ENCODE measurements at regions not wholly inside any gene's neighbourhood (a gene's known extent, or its start where the extent isn't known, plus 50 kb on each side); places are given as distances from the start of the nearest gene placed in this dataset.
"Not testable (repeated sequence)": the region's sequence is repeated elsewhere in the genome, so short reads cannot be mapped to it uniquely, and the experiment has no call there.

DNA sequence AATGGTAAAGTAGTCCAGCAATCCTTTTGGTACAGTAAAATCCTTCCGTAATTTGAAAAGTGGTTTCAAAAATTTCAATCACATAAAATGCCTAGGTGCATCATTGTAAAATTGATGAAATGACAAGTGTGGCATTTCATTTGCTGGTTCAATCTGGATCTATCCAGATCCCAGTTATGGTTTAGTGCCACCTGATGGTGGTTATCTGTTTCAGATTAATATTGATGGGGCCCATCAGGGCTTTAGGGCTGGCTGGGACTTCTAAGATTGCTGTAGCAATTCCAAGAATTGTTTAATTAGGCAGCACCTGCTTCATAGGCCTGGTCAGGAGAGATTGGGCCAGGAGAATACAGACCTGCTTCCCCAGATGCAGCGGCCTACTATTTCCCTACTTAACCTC, 55.5 kb upstream of the PIK3C3 start:
- no peak for DNase-seq (ENCODE audit: low spot score)

DNA sequence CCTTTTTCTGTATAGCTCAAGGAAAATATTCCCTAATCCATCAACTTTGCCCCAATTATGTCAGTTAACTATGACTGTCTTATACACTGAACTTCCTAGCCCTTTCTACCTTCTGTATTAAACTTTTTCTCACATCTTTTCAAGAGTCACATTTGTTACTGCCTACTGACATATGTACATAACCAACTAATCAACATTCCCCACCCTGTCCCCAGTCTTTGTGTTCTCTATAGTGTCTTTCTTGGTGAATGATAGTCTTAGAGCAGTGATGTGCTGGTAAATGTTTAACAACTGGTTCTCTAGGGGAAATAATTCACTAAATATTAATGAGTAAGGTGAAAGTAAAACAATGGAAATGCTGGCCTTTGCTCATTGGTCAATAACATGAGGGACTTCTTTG, 61.6 kb upstream of the PIK3C3 start:
- no peak for DNase-seq (ENCODE audit: low spot score)

DNA sequence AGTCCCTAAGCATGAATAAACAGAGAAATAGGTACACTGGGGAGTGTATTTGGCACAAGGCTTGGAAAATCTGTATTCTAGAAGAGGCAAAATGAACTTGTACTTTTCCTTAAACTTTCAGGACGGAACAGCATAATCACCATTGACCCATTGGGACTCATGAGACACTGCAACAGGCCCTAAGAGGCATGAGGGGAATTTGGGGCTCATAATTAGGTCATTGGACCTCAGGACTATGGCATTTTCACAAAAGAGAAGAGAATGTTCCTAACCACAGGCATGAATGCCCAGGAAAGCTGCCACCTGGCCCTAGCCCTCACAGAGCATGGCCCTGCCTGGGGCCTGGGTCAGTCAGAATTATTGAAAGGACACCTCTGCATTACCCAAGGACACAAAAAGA, 67.9 kb upstream of the PIK3C3 start:
- no peak for DNase-seq (ENCODE audit: low spot score)

DNA sequence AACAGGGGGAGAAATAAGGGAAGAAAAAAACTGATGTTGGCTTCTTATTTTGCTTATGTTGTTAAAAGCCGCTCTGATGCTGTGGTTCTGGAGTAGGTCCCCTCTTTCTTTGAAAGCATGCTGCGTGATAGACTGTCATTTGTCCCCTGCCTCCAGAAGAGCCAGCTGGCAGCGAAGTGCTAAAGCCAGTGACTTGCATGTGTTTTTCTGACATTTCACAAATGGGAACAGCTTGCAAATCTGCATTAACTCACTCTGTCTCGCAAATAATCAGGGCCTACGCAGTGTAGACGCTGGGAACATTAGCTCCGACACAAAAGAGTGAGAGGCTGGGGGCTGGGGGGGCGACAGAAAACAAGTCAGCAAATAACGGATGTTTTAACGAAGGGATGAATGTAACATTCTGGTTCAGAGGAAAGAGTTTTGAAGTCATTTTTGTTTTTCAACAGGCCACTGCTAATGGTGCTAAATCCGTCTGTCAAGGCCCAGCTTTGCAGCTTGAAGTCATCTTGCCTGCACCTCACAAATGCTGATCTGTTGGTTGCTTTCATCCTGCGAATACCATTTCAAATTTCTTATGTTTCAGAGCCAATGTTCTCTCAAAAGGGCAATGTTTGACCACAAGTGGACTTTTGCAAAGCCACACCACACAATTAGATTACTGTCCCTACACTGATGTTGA, 68.8 kb upstream of the PIK3C3 start:
- DNase-seq (ENCODE audit: low spot score), result no peak

GRCh38 chr18:41881285-41881684, 73.7 kb upstream of the PIK3C3 start:
- DNase-seq (ENCODE audit: low spot score), result no peak

DNA sequence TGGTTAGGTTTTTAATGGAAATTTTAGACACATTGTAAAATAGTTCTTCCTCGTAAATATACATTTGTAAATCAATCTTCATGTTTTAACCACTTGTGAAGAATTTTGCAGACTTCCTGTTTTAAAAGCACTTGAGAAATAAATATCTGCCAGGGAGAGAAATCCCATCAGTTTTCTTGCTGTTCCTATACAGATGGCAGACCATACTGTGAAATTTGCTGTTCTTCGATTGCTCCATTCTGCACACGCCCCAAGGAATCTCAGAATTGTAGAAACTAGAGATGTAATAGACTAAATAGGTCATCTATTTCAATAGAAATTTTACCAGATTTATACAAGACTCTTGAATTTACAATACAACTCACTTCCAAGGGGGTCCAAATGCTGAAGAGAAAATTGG, 75.8 kb upstream of the PIK3C3 start:
- DNase-seq (ENCODE audit: low spot score), result no peak

DNA sequence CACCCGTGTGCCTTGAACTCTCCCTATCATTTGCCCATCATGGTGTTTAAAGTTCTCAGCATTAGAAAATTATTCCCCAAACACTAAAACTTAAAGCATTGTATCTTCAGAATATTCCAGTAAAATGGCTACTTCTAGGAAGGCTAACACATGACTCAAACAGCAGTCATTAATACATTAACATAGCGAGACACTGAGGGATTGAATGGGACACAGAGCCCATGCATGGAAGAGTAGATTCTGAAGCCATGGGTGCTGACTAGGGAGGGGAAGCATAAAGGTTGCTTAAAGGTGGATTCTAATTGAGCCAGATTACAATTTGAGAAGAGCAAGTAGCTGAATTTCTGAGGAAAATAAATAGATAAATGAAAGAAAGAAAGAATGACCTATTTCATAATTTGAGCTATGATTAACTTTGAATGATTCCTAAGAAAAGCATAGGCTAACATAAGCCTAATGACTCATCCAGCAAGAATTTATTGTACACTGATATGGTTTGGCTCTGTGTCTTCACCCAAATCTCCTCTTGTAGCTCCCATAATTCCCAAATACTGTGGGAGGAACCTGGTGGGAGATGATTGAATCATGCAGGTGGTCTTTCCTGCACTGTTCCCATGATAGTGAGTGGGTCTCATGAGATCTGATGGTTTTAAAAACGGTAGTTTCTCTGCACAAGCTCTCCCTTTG, 79.8 kb upstream of the PIK3C3 start:
- DNase-seq (ENCODE audit: low spot score), result no peak

DNA sequence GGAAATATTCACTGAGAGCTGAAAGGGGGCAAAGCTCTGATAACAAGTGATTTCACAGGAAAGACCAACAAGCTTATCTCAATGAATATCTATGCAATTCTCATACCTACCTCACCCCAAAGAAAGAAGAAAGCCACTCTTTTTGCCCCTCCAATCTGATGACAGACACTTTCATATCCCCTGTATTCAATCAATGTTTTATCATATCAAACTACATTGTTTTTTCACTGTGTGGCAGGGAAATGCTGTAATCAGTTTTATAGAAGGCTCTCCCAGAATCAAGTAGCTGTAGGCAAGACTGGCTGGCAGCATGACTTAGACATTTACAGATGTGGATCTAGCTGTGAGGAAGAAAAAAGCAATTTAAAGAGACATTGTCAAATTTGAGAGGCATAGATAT, 81.3 kb upstream of the PIK3C3 start:
- DNase-seq (ENCODE audit: low spot score), result no peak

DNA sequence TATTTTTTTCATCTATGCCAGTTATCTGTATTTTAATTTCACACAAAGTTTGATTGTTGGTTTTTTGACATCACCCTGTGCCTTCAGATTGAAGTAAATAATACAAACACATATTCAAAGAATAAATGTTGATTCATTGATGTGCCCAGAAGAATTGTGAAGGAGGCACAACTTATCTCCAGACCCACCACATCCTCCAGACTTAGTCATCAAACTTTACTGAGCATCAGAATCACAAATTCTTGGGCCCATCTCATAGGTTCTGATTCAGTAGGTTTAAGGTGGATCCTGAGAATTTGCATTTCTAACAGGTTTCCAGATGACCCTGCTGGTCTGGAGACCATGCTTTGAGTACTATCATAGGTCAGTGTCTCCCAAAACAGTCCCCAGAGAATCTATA, 82.8 kb upstream of the PIK3C3 start:
- DNase-seq (ENCODE audit: low spot score), result no peak

DNA sequence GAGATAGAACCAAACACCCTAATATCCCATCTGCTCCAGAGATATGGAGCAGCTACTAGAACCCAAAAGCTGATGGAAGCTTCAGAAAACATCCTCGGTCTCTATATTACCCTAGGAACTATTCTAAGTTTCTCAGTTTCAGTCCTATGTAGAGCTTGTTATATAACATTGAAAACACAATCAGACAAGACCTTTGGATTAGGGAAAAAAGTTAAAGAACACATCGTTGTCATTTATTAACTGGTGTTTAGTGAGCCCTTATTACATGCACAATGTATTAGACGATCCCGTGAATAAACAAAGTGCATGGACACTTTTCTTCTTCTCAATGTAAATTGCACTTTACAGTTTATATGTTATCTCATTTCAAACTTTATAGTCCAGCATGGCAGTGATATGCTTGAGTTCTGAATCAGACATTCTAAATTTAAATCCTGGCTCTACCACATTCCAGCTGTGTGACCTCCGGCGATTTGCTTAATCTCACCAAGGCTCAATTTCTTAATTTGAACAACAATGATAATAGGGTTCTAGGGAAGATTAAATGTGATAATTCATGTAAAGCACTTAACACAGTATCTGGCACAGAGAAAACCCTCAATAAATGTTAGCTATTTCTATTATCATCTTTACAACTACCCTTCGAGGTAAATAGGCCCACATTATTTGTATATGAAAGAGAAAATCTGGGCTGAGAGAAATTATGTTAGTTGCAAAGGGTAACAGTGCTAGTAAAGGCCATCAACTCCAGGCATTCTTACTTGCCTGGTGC, 83.6 kb upstream of the PIK3C3 start:
- DNase-seq (ENCODE audit: low spot score), result no peak

DNA sequence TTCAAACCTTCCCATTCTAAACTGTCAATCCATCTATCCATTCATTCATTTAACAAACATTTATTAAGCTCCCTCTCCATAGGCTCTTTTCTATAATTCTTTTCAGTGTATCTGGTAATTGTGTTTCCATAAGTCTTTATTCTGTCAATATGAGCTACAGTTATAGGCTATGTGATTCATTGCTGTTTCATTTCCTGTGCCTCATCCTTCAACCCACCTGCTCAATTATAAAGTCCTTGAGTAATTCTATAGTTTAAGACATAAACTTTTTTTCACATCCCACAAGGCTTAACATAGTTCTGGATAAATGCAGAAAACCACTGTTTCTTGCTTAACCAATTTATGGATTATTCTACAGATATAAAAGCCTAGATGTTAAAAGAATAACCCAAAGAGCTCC, 84.2 kb upstream of the PIK3C3 start:
- no peak for DNase-seq (ENCODE audit: low spot score)

GRCh38 chr18:41870191-41870590, 84.8 kb upstream of the PIK3C3 start:
- DNase-seq (ENCODE audit: low spot score), result no peak

DNA sequence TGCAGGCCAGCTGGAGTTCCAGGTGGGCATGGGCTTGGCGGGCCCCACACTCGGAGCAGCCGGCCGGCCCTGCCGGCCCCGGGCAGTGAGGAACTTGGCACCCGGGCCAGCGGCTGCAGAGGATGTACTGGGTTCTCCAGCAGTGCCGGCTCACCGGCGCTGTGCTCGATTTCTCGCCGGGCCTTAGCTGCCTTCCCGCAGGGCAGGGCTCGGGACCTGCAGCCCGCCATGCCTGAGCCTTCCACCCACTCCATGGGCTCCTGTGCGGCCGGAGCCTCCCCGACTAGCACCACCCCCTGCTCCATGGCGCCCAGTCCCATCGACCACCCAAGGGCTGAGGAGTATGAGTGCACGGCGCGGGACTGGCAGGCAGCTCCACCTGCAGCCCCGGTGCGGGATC, 89.2 kb upstream of the PIK3C3 start:
- DNase-seq (ENCODE audit: low spot score), result not testable (repeated sequence)

GRCh38 chr18:41864216-41864615, 90.8 kb upstream of the PIK3C3 start:
- no peak for DNase-seq (ENCODE audit: low spot score)

GRCh38 chr18:41862921-41863320, 92.1 kb upstream of the PIK3C3 start:
- no peak for DNase-seq (ENCODE audit: low spot score)

DNA sequence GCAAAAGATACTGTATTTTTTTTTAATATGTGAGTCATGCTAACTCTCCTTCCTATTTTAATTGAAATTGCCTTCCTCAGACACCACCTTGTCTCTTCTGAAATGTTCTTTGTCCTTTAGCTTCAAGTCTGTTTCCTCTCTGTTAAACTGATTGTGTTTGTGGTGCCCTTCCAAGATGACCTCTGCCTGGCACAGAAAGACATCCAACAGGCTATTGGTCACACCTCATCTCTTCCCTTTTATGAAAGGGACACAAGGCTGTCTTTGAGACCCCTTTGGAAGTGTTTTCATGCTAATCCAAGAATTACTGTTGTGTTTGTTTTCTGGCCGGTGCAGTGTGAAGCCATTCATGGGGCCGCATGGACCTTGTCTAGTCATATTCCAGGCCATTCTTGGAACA, 94.0 kb upstream of the PIK3C3 start:
- DNase-seq (ENCODE audit: low spot score), result no peak

- no peak for DNase-seq (ENCODE audit: low spot score)
These were observed 96.1 kb upstream of the PIK3C3 start for GRCh38 chr18:41858761-41859555.

- no peak for DNase-seq (ENCODE audit: low spot score)
These were observed 101.8 kb upstream of the PIK3C3 start for GRCh38 chr18:41853280-41853679.

GRCh38 chr18:41850781-41851180, 104.3 kb upstream of the PIK3C3 start:
- no peak for DNase-seq (ENCODE audit: low spot score)

GRCh38 chr18:41849632-41850031, 105.4 kb upstream of the PIK3C3 start:
- no peak for DNase-seq (ENCODE audit: low spot score)

DNA sequence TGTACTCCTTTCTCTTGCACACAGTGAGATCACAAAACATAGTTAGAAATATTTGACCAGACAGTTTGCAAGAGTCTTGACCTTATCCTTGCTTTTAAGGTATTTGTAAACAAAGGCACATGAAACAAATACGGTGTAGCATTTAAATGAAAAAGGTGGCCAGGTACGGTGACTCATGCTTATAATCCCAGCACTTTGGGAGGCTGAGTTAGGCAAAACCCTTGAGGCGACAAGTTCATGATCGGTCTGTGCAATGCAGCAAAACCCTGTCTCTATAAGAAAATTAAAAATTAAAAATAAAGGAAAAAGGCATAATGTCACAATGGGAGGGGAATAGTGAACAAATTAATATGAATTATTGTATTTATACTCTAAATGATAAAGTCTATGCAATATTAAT, 109.5 kb upstream of the PIK3C3 start:
- DNase-seq (ENCODE audit: low spot score), result no peak

DNA sequence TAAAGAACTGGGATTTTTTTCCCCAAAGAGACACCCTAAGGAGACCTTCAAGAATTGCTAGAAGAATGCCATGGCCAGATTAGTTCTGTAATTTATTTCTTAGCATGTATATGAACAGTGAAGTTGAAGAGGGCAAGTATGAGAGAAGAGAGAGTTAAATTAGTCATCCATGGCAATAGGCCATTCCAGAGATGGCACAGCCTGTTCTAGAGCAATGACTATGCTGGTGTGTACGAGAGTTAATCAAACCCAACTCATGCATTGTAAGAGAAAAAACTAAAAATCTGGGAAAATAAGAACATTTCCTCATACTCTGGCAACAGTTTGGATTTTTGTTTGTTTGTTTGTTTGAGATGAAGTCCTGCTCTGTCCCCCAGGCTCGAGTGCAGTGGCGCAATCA, 112.1 kb upstream of the PIK3C3 start:
- DNase-seq (ENCODE audit: low spot score), result no peak
